Transverse colon (tissue), 3 donors: ENCODE measurements at regions not wholly inside any gene's neighbourhood (a gene's known extent, or its start where the extent isn't known, plus 50 kb on each side); places are given as distances from the start of the nearest gene placed in this dataset.

Source experiments
- POLR2A ChIP-seq: fragments of 450-650 bp; IDR thresholded peaks from one replicate; pipeline ENCODE4 v1.6.1; 2016; ENCODE audit warnings: antibody characterized with exemption, mild to moderate bottlenecking, moderate library complexity
- TF ChIP-seq, protein P1 (sequence below), 5 experiments: fragments of 200-600 bp in 3 of 5; fragments of 450-650 bp in 2 of 5; sonication (generic) in 3 of 5; IDR thresholded peaks; 1 replicate in 2 of 5; 2 replicates in 3 of 5; pipeline ENCODE4 v1.5.1; 2016 to 2017; ENCODE audit warnings: antibody characterized with exemption in 5 of 5, inconsistent platforms in 3 of 5, mild to moderate bottlenecking in 2 of 5, moderate library complexity in 1 of 5

DNA sequence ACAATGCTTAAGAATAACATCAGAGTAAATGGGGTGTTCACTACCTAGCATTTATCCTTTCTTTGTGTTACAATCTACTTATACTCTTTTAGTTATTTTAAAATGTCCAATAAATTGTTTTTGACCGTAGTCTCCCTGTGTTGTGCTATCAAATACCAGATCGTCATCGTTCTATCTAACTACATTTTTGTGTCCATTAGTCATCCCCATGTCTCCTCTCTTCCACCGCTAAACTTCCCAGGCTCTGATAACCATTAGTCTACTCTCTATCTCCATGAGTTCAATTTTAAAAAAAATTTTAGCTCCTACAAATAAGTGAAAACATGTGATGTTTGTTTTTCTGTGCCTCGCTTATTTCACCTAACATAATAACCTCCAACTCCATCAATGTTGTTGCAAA lies 381.9 kb downstream of the PRDM5 start:
- TF ChIP-seq, protein P1, sequence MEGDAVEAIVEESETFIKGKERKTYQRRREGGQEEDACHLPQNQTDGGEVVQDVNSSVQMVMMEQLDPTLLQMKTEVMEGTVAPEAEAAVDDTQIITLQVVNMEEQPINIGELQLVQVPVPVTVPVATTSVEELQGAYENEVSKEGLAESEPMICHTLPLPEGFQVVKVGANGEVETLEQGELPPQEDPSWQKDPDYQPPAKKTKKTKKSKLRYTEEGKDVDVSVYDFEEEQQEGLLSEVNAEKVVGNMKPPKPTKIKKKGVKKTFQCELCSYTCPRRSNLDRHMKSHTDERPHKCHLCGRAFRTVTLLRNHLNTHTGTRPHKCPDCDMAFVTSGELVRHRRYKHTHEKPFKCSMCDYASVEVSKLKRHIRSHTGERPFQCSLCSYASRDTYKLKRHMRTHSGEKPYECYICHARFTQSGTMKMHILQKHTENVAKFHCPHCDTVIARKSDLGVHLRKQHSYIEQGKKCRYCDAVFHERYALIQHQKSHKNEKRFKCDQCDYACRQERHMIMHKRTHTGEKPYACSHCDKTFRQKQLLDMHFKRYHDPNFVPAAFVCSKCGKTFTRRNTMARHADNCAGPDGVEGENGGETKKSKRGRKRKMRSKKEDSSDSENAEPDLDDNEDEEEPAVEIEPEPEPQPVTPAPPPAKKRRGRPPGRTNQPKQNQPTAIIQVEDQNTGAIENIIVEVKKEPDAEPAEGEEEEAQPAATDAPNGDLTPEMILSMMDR (IDR thresholded peaks at IDR 0.05) = no peak
- no peak for TF ChIP-seq POLR2A
